Fibroblast of the conjunctiva (primary cell): ENCODE measurements at regions not wholly inside any gene's neighbourhood (a gene's known extent, or its start where the extent isn't known, plus 50 kb on each side); places are given as distances from the start of the nearest gene placed in this dataset.

Experiments used
- DNase-seq: peaks from one replicate; pipeline ENCODE4 v3.0.0-alpha.2; 2010; ENCODE audit warnings: low read depth

DNA sequence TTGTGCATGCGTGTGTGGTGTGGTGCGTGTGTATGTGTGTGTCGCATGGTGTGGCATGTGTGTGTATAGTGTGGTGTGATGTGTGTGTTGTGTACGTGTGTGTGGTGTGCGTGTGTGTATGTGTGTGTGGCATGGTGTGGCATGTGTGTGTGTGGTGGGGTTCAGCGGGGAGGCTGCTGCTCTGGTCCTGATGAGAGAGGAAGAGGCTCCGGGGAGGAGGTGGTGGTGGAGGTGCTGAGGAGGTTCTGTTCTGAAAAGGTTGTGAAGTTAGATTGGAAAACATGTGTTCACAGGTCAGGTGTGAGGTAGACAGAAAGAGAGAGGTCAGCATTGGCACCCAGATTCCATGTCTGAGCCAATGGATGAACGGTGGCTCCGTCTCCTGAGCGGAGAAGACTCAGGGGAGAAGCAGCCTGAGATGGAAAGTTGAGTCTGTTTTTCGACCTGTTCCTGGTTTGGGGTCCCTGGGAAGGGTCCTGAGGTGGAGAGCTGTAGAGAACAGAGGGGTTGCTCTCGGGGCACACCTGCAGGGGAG lies 67.2 kb upstream of the HDAC4 start:
- no peak for DNase-seq

GRCh38 chr2:239467281-239467955 lies 66.6 kb upstream of the HDAC4 start:
- DNase-seq, result no peak

- DNase-seq, result no peak
These were observed 66.0 kb upstream of the HDAC4 start for GRCh38 chr2:239466755-239467271.

GRCh38 chr2:239466061-239466754 lies 65.4 kb upstream of the HDAC4 start:
- DNase-seq, result no peak

- no peak for DNase-seq
These were observed 64.5 kb upstream of the HDAC4 start for GRCh38 chr2:239465017-239466001.

- DNase-seq, result no peak
These were observed 63.6 kb upstream of the HDAC4 start for GRCh38 chr2:239464166-239465016.

DNA sequence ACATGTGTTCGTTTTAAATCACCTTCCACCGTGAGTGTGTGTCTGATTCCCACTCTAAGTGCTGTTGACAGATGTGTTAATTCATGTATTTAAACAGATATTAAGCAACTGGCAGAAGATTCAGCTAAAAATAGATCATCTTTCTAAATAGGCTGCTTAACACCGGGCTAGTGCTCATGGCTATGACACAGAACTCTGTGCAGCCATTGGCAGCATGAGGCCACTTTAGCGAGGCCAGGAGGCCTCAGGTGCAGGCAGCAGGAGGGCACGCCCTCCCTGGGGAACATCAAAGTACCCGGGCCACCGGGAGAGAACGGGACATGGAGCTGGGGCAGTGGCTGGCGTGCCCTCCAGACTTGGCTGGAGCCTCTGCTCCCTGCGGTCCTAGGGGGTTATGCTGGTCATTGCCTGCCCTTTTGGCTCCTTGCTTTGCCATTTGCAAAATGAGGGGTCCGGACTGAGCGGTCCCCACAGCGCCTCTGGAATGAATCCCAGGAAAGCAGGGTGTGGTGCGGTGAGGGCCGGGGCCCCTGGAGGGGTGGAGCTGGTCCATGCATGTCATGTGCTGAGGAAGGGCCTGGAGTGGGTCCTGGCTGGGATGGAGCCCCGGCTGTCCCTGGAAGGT lies 62.8 kb upstream of the HDAC4 start:
- no peak for DNase-seq

GRCh38 chr2:239462671-239463506 lies 62.1 kb upstream of the HDAC4 start:
- no peak for DNase-seq

GRCh38 chr2:239462191-239462515 lies 61.3 kb upstream of the HDAC4 start:
- no peak for DNase-seq

DNA sequence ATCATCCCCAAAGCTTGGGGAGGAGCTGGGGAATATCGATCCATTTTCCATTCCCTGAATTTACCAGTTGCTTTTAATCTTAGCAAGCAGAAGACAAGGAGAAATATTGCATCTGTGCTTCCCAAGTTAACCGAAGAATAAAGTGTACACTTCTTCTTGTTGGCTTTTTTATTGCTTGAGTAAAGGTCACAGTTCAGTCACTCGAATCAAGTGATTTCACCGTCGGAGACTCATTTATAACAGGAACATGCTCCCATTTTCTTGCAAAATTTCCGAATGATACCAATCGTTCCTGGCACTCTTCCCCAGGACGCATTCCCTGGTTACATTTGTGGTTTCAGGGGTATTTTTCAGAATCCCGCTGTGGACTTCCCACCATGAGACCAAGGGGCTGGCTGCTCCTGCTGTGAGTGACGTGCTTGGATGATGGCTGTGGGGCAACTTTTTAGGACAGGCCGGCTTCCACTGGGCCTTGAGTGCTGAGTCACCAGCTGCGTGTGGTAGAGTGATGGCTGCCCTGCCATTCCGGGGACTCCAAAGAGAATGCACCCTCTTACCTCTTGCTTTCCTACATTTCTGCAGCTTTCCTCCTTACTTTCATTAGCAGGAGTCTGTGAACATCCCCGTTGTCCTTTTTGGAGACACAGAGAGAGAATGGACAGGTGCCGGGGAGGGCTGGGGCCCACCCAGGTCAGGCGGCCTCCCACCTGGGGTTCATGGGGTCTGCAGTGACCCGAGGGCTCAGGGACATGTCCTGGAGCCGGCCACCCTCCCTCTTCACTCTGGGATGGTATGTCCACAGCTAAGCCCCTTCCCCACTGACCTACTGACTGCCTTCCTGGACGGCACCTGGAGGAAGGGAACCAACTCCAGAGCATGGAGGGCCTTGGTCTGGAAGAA lies 60.7 kb upstream of the HDAC4 start:
- no peak for DNase-seq

DNA sequence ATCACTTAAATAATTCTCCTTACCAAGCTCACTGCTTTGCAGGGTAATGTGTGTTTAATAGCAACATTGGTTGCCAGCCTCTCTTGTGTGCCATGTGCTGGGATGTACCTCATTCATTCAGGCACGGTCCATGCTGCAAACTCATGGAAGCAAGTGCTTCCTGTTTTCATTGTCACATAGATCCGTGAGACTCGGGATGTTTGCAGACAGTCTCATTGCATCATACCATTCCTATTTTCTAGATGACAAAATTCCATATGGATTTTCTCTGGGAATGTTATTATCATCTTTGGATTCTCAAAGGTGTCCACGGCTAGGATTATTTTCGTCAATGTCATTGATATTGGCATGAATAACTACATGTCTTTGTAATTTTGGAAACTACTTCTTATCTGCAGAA lies 60.0 kb upstream of the HDAC4 start:
- DNase-seq, result no peak

DNA sequence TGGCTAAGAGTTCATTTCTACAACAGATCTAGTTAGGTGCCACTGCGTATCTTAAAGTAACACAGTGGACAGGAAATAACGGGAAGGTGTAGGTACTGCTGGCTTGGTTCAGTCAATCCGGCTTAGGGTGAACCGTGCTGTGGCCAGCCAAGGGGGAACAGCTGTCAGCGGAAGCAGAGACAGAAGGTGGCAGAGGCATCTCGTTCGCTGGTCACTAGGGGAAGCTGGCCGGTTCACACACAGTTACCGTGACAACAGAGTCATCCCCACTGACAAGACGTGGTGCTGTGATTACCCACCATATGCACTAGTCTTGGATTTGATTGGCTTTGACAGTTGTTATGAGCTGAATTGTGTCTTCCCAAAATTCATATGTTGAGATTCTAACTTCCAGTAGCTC lies 58.8 kb upstream of the HDAC4 start:
- DNase-seq, result no peak

DNA sequence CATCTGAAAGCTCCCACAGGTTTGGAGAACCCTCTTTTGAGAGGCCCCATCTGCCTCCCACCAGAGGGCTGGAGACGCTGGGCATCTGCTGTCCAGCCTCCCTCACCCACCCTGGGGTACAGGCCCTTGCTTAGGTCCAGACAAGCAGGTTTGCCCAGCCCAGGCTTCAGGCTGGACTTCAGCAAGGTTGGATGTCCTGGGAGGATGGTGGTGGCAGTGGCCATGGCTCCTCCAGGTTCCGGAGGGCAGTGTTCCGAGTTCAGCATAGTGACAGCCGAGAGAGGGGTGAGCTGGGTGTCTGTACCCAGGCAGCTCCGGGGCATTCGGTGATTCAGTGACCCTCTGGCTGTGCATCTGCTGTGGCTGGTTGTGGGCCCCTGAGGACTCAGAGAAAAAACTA lies 58.2 kb upstream of the HDAC4 start:
- no peak for DNase-seq

- DNase-seq, result no peak
These were observed 57.0 kb upstream of the HDAC4 start for GRCh38 chr2:239457586-239458445.

- no peak for DNase-seq
These were observed 56.1 kb upstream of the HDAC4 start for GRCh38 chr2:239456940-239457339.

- no peak for DNase-seq
These were observed 54.8 kb upstream of the HDAC4 start for GRCh38 chr2:239455436-239456203.

GRCh38 chr2:239454507-239454906 lies 53.7 kb upstream of the HDAC4 start:
- no peak for DNase-seq
